ENCODE measurements at regions not wholly inside any gene's neighbourhood (a gene's known extent, or its start where the extent isn't known, plus 50 kb on each side); places are given as distances from the start of the nearest gene placed in this dataset.

GRCh38 chr6:67558985-67559384, 1076.1 kb upstream of the ADGRB3 start:
- no peaks in the 10 kb centered on the region for H3K27me3 ChIP-seq (replicated peaks; ENCODE audit: insufficient read depth)
- TF ChIP-seq CTCF (IDR thresholded peaks at IDR 0.05) = no peak
- H3K9me3 ChIP-seq = no peaks in the 10 kb centered on the region
- DNase-seq (ENCODE audit: low spot score) (no peak), ATAC-seq (ENCODE audit: insufficient number of reproducible peaks, low FRiP score, low read depth) (no peak)
- H3K36me3 ChIP-seq = no peaks in the 10 kb centered on the region
- no peaks in the 10 kb centered on the region for H3K4me1 ChIP-seq (ENCODE audit: control insufficient read depth in 1 of 2, low read depth in 2 of 2)
- H3K27ac ChIP-seq = no peak overlapping the region
- no peak overlapping the region for H3K4me3 ChIP-seq

DNA sequence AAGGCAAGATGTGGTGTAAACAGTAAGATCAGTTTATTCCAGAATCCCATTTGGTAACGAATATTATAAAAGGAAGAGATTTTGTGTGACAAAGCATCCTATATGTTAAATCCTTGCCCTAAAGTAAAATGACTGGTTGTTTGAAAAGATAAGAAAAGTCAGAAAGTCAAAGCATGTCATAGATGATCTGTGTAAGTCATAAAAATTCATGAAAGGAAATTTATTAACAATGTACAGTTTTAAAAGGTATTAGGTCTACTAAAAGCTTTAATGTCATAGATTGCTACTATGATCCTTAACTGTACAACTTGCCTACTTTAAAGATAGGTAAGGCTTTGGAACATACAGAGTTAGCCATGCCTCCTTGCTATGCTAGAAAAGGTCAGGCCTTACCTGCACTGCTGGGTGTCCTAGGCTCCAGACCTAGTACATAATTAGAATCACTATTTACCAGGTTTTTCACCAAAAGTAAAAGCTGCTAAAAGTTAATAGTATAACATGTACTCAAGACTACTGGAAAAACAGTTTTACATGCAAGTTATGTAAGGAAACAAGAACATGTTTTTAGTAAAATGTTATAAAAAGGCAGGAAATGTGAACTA, 1090.1 kb upstream of the ADGRB3 start:
- Histone ChIP-seq H3K4me1 (ENCODE audit: control insufficient read depth in 1 of 2, low read depth in 2 of 2) (peaks cover 0 to 20% of the 10 kb centered on the region in 2 donors), H3K9me3 (no peaks in the 10 kb centered on the region), H3K27ac (no peak overlapping the region), H3K36me3 (no peaks in the 10 kb centered on the region), H3K27me3 (replicated peaks; ENCODE audit: insufficient read depth) (no peaks in the 10 kb centered on the region), H3K4me3 (no peak overlapping the region)
- no peak for DNase-seq (ENCODE audit: low spot score)
- TF ChIP-seq CTCF (IDR thresholded peaks at IDR 0.05) = no peak
- ATAC-seq (ENCODE audit: insufficient number of reproducible peaks, low FRiP score, low read depth) = no peak

GRCh38 chr6:67541586-67541985, 1093.5 kb upstream of the ADGRB3 start:
- no peak for DNase-seq (ENCODE audit: low spot score)
- Histone ChIP-seq H3K4me3 (no peak overlapping the region), H3K4me1 (ENCODE audit: control insufficient read depth in 1 of 2, low read depth in 2 of 2) (peaks cover 0 to 15% of the 10 kb centered on the region in 2 donors), H3K36me3 (no peaks in the 10 kb centered on the region), H3K27me3 (replicated peaks; ENCODE audit: insufficient read depth) (no peaks in the 10 kb centered on the region), H3K27ac (no peak overlapping the region), H3K9me3 (no peaks in the 10 kb centered on the region)
- TF ChIP-seq CTCF (IDR thresholded peaks at IDR 0.05) = no peak
- ATAC-seq (ENCODE audit: insufficient number of reproducible peaks, low FRiP score, low read depth) = no peak

DNA sequence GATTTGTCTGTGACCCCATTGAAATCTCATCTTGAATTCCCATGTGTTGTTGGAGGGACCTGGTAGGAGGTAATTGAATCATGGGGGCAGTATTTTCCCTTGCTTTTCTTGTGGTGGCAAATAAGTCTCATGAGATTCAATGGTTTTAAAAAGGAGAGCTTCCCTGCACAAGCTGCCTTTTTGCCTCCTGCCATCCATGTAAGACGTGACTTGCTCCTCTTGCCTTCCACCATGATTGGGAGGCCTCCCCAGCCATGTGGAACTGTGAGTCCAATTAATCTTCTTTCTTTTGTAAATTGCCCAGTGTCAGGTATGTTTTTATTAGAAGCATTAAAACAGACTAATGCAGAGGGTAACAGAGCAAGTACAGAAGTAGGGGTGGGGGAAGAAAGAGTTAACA, 1097.0 kb upstream of the ADGRB3 start:
- Histone ChIP-seq H3K27ac (no peak overlapping the region), H3K27me3 (replicated peaks; ENCODE audit: insufficient read depth) (no peaks in the 10 kb centered on the region), H3K9me3 (no peaks in the 10 kb centered on the region), H3K4me1 (ENCODE audit: control insufficient read depth in 1 of 2, low read depth in 2 of 2) (peaks cover 0 to 9% of the 10 kb centered on the region in 2 donors), H3K4me3 (no peak overlapping the region), H3K36me3 (no peaks in the 10 kb centered on the region)
- DNase-seq (ENCODE audit: low spot score) (no peak), ATAC-seq (ENCODE audit: insufficient number of reproducible peaks, low FRiP score, low read depth) (no peak)
- TF ChIP-seq CTCF (IDR thresholded peaks at IDR 0.05) = no peak

- no peaks in the 10 kb centered on the region for H3K9me3 ChIP-seq
- TF ChIP-seq CTCF (IDR thresholded peaks at IDR 0.05) = no peak
- no peak overlapping the region for H3K27ac ChIP-seq
- H3K27me3 ChIP-seq (replicated peaks; ENCODE audit: insufficient read depth) = no peaks in the 10 kb centered on the region
- H3K4me1 ChIP-seq (ENCODE audit: control insufficient read depth in 1 of 2, low read depth in 2 of 2) = no peaks in the 10 kb centered on the region
- no peaks in the 10 kb centered on the region for H3K36me3 ChIP-seq
- DNase-seq (ENCODE audit: low spot score) = no peak
- no peak overlapping the region for H3K4me3 ChIP-seq
- no peak for ATAC-seq (ENCODE audit: insufficient number of reproducible peaks, low FRiP score, low read depth)
Observed at GRCh38 chr6:67535946-67536345, 1099.1 kb upstream of the ADGRB3 start.

Measured in thoracic aorta (tissue), 2 donors.